Mesodermal cell (in vitro differentiated cells): ENCODE measurements at regions not wholly inside any gene's neighbourhood (a gene's known extent, or its start where the extent isn't known, plus 50 kb on each side); places are given as distances from the start of the nearest gene placed in this dataset.

ENCODE experiments used
- H3K27ac ChIP-seq: 2 replicates; pipeline ENCODE4 v1.7.0; 2013; ENCODE audit warnings: mild to moderate bottlenecking, low read depth, low read length, moderate library complexity; ENCODE audit not compliant: severe bottlenecking
- H3K36me3 ChIP-seq: 2 replicates; pipeline ENCODE4 v1.7.1; 2013; ENCODE audit warnings: mild to moderate bottlenecking, low read length, moderate library complexity; ENCODE audit not compliant: control insufficient read depth, insufficient read depth
- H3K4me1 ChIP-seq: one replicate; pipeline ENCODE4 v1.7.1; 2013; ENCODE audit warnings: mild to moderate bottlenecking, low read length; ENCODE audit not compliant: insufficient read depth, control insufficient read depth, poor library complexity, severe bottlenecking
- H3K4me3 ChIP-seq: 2 replicates; pipeline ENCODE4 v1.7.0; 2013; ENCODE audit warnings: low read length, control low read depth, mild to moderate bottlenecking; ENCODE audit not compliant: insufficient read depth, poor library complexity, severe bottlenecking; ENCODE audit errors: extremely low read depth
- H3K9me3 ChIP-seq: 2 replicates; pipeline ENCODE4 v1.7.1; 2013; ENCODE audit warnings: mild to moderate bottlenecking, low read length, moderate library complexity; ENCODE audit not compliant: control insufficient read depth
- WGBS, 2 experiments: methylation state at CpG; one replicate each; pipeline ENCODE4 v1.1.5; 2013; ENCODE audit warnings: missing lambda C conversion rate in 2 of 2; ENCODE audit not compliant: insufficient coverage in 2 of 2; 5-methylcytosine and 5-hydroxymethylcytosine counted together

DNA sequence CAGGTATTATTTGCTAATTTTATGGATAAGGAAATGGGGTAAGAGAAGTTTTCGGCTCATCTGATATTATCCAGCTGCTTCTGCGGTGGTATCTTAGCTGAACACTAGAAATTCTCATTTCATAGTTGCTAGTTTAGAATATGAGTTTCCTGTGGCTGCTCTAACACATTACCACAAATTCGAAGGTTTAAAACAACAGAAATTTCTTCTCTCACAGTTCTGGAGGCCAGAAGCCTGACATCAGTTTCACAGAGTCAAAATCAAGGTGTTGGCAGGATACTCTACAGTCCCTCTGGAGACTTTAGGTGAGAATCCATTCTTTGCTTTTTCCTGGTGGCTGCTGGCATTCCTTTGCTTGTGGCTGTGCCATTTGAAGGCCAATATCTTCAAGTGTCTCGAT is 205.9 kb downstream of the PTEN start:
- Histone ChIP-seq H3K9me3 (no peaks in the 10 kb centered on the region), H3K27ac (no peak overlapping the region), H3K4me1 (peaks cover 26% of the 10 kb centered on the region), H3K4me3 (no peak overlapping the region), H3K36me3 (no peaks in the 10 kb centered on the region)
- WGBS, 2 experiments, result 90 to 92% methylated on average over 2 of the region's 4 CpGs

GRCh38 chr10:88070080-88070880 is 206.9 kb downstream of the PTEN start:
- Histone ChIP-seq H3K9me3 (no peaks in the 10 kb centered on the region), H3K4me1 (peaks cover 20% of the 10 kb centered on the region), H3K27ac (no peak overlapping the region), H3K36me3 (no peaks in the 10 kb centered on the region), H3K4me3 (no peak overlapping the region)
- 79 to 96% methylated on average over 6 to 9 of the region's 10 CpGs for WGBS, 2 experiments

- Histone ChIP-seq H3K27ac (no peak overlapping the region), H3K4me1 (peaks cover 4% of the 10 kb centered on the region), H3K36me3 (no peaks in the 10 kb centered on the region), H3K4me3 (no peak overlapping the region), H3K9me3 (no peaks in the 10 kb centered on the region)
- 95 to 98% methylated on average over 4 of the region's 4 CpGs for WGBS, 2 experiments
Observed at GRCh38 chr10:88071879-88072278, 208.5 kb downstream of the PTEN start.

GRCh38 chr10:88073682-88074081 is 210.3 kb downstream of the PTEN start:
- H3K4me3 ChIP-seq, result no peak overlapping the region
- WGBS, 2 experiments, result 88 to 96% methylated on average over 3 to 4 of the region's 4 CpGs
- H3K36me3 ChIP-seq, result no peaks in the 10 kb centered on the region
- no peak overlapping the region for H3K27ac ChIP-seq
- no peaks in the 10 kb centered on the region for H3K4me1 ChIP-seq
- no peaks in the 10 kb centered on the region for H3K9me3 ChIP-seq

- Histone ChIP-seq H3K27ac (no peak overlapping the region), H3K36me3 (no peaks in the 10 kb centered on the region), H3K4me3 (no peak overlapping the region), H3K9me3 (no peaks in the 10 kb centered on the region), H3K4me1 (no peaks in the 10 kb centered on the region)
- WGBS, 2 experiments, result 91 to 95% methylated on average over 4 of the region's 5 CpGs
Observed at GRCh38 chr10:88074971-88075370, 211.5 kb downstream of the PTEN start.

- Histone ChIP-seq H3K27ac (no peak overlapping the region), H3K9me3 (no peaks in the 10 kb centered on the region)
- WGBS, 2 experiments, result 93 to 100% methylated on average over 2 to 4 of the region's 10 CpGs
Observed at GRCh38 chr10:88076027-88076880, 212.8 kb downstream of the PTEN start.

GRCh38 chr10:88077977-88078376 is 214.6 kb downstream of the PTEN start:
- Histone ChIP-seq H3K36me3 (no peaks in the 10 kb centered on the region), H3K4me3 (no peak overlapping the region), H3K9me3 (no peaks in the 10 kb centered on the region), H3K27ac (no peak overlapping the region), H3K4me1 (no peaks in the 10 kb centered on the region)
- 92 to 100% methylated on average over 2 of the region's 4 CpGs for WGBS, 2 experiments

More at GRCh38 chr10:88076027-88076880, 212.8 kb downstream of the PTEN start:
- no peaks in the 10 kb centered on the region for H3K4me1 ChIP-seq
- no peak overlapping the region for H3K4me3 ChIP-seq
- H3K36me3 ChIP-seq, result no peaks in the 10 kb centered on the region

DNA sequence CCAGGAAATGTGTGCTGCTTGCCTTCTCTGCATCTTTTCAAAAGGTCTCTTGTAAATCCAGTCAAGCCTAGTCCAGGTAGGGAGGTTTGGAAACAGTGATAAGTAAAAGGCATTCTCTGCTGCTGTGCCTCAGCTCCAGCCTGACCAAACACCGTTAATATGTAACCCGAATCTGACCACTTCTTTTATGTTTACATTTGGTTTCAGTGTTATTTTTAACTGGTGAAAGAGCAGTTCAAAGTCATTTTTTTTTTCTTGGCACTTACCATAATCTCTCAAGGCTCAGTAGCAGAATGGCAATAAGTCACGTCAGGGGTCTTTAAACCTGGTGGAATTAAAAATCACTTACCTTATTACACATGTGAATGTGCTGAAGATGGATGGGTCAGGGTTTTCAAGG is 216.8 kb downstream of the PTEN start:
- no CpG with 5 or more reads among the region's 3 CpGs for WGBS, 2 experiments
- Histone ChIP-seq H3K27ac (no peak overlapping the region), H3K9me3 (no peaks in the 10 kb centered on the region), H3K36me3 (no peaks in the 10 kb centered on the region), H3K4me3 (no peak overlapping the region), H3K4me1 (no peaks in the 10 kb centered on the region)

DNA sequence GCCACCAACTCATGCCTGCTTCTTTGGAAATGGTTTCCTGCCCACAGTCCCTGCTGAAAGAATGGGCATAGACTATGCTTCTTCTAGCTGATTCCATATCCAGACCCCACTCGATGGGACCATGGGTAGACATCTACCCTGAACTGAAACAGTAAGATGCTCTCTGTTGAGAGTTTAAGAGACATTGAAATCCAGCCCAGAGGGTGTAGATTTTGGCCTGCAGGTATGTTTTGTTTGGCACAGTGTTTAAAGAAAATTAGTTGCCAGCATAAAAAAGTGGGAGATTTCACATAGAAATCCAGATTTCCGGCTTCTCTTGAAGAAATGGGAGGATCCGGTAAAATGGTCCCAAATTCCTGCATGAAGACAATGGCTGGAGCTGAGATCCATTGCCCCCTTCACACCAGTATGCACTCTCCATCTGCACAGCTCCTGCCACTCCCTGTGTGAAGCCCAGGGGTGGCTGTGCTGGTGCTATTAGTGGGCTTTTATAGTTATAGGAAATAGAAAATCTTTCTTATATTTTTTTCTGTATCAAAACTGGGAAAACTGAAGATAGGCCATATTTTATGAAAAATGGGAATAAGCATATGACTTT is 218.1 kb downstream of the PTEN start:
- no peak overlapping the region for H3K27ac ChIP-seq
- 83 to 87% methylated on average over 1 to 3 of the region's 3 CpGs for WGBS, 2 experiments
- H3K36me3 ChIP-seq, result no peaks in the 10 kb centered on the region
- no peak overlapping the region for H3K4me3 ChIP-seq
- no peaks in the 10 kb centered on the region for H3K4me1 ChIP-seq
- no peaks in the 10 kb centered on the region for H3K9me3 ChIP-seq

GRCh38 chr10:88082391-88082790 is 219.0 kb downstream of the PTEN start:
- H3K9me3 ChIP-seq, result no peaks in the 10 kb centered on the region
- no peak overlapping the region for H3K4me3 ChIP-seq
- no peaks in the 10 kb centered on the region for H3K36me3 ChIP-seq
- WGBS, 2 experiments, result no CpG with 5 or more reads among the region's 3 CpGs
- H3K4me1 ChIP-seq, result no peaks in the 10 kb centered on the region
- H3K27ac ChIP-seq, result no peak overlapping the region
